HG03571 (cell line): ENCODE measurements at regions not wholly inside any gene's neighbourhood (a gene's known extent, or its start where the extent isn't known, plus 50 kb on each side); places are given as distances from the start of the nearest gene placed in this dataset.
"Not testable (repeated sequence)": the region's sequence is repeated elsewhere in the genome, so short reads cannot be mapped to it uniquely, and the experiment has no call there.

Source experiments
- ATAC-seq: cut with Tn5 transposase; IDR thresholded peaks from one replicate; pipeline ENCODE4 v1.9.1; 2021; ENCODE audit not compliant: unreplicated experiment

GRCh38 chr1:4463631-4464030 lies 190.8 kb upstream of the AJAP1 start:
- no peak for ATAC-seq

- no peak for ATAC-seq
Measured at GRCh38 chr1:4464478-4464877, 189.9 kb upstream of the AJAP1 start.

- ATAC-seq, result no peak
Measured at GRCh38 chr1:4467241-4467640, 187.2 kb upstream of the AJAP1 start.

GRCh38 chr1:4468386-4468785 lies 186.0 kb upstream of the AJAP1 start:
- no peak for ATAC-seq

- ATAC-seq, result no peak
Measured at GRCh38 chr1:4468804-4469514, 185.4 kb upstream of the AJAP1 start.

- ATAC-seq, result no peak
Measured at GRCh38 chr1:4476394-4476793, 178.0 kb upstream of the AJAP1 start.

- ATAC-seq, result no peak
Measured at GRCh38 chr1:4481451-4481850, 173.0 kb upstream of the AJAP1 start.

- ATAC-seq, result no peak
Measured at GRCh38 chr1:4482526-4482925, 171.9 kb upstream of the AJAP1 start.

GRCh38 chr1:4483021-4483625 lies 171.3 kb upstream of the AJAP1 start:
- ATAC-seq, result no peak

- no peak for ATAC-seq
Measured at GRCh38 chr1:4485398-4485797, 169.0 kb upstream of the AJAP1 start.

GRCh38 chr1:4485878-4486277 lies 168.5 kb upstream of the AJAP1 start:
- ATAC-seq, result no peak

- no peak for ATAC-seq
Measured at GRCh38 chr1:4486408-4487120, 167.8 kb upstream of the AJAP1 start.

- no peak for ATAC-seq
Measured at GRCh38 chr1:4488018-4488417, 166.4 kb upstream of the AJAP1 start.

GRCh38 chr1:4489486-4489885 lies 164.9 kb upstream of the AJAP1 start:
- no peak for ATAC-seq

- ATAC-seq, result not testable (repeated sequence)
Measured at GRCh38 chr1:4489992-4490391, 164.4 kb upstream of the AJAP1 start.

GRCh38 chr1:4494027-4494426 lies 160.4 kb upstream of the AJAP1 start:
- no peak for ATAC-seq

GRCh38 chr1:4494558-4494957 lies 159.9 kb upstream of the AJAP1 start:
- ATAC-seq, result no peak

- ATAC-seq, result no peak
Measured at GRCh38 chr1:4495809-4496208, 158.6 kb upstream of the AJAP1 start.

GRCh38 chr1:4500441-4500840 lies 154.0 kb upstream of the AJAP1 start:
- no peak for ATAC-seq

GRCh38 chr1:4506591-4506990 lies 147.8 kb upstream of the AJAP1 start:
- ATAC-seq, result no peak

GRCh38 chr1:4509206-4509605 lies 145.2 kb upstream of the AJAP1 start:
- ATAC-seq, result no peak

GRCh38 chr1:4510276-4510691 lies 144.1 kb upstream of the AJAP1 start:
- no peak for ATAC-seq
